ENCODE measurements at regions not wholly inside any gene's neighbourhood (a gene's known extent, or its start where the extent isn't known, plus 50 kb on each side); places are given as distances from the start of the nearest gene placed in this dataset.

DNA sequence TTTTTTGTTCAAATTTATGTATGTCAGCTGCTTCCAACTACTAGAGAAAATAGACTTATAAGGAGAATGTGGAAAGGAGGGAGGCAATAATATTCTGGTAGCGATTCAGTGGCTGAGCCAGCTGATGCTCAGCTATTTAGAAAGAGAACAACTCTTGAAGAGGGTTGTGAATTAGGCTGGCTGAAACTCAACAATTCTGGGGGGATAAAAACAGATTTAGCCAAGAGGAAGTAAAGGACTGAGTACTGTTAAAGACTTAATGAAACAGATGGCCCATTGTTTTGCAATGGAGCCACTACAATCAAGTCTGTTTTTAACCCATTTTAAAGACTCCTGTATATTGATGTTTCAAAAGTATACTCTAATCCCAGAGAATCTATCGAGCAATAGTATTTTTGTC is 1058.9 kb downstream of the C4orf33 start:
- TF ChIP-seq, protein P1, sequence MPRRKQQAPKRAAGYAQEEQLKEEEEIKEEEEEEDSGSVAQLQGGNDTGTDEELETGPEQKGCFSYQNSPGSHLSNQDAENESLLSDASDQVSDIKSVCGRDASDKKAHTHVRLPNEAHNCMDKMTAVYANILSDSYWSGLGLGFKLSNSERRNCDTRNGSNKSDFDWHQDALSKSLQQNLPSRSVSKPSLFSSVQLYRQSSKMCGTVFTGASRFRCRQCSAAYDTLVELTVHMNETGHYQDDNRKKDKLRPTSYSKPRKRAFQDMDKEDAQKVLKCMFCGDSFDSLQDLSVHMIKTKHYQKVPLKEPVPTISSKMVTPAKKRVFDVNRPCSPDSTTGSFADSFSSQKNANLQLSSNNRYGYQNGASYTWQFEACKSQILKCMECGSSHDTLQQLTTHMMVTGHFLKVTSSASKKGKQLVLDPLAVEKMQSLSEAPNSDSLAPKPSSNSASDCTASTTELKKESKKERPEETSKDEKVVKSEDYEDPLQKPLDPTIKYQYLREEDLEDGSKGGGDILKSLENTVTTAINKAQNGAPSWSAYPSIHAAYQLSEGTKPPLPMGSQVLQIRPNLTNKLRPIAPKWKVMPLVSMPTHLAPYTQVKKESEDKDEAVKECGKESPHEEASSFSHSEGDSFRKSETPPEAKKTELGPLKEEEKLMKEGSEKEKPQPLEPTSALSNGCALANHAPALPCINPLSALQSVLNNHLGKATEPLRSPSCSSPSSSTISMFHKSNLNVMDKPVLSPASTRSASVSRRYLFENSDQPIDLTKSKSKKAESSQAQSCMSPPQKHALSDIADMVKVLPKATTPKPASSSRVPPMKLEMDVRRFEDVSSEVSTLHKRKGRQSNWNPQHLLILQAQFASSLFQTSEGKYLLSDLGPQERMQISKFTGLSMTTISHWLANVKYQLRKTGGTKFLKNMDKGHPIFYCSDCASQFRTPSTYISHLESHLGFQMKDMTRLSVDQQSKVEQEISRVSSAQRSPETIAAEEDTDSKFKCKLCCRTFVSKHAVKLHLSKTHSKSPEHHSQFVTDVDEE (CRISPR knock-in tag; IDR thresholded peaks at IDR 0.05): no peak
- TF ChIP-seq CSDC2 (CRISPR knock-in tag; IDR thresholded peaks at IDR 0.05) (no peak), ZNF70 (CRISPR knock-in tag; IDR thresholded peaks at IDR 0.05) (no peak)
- no peak for ATAC-seq

DNA sequence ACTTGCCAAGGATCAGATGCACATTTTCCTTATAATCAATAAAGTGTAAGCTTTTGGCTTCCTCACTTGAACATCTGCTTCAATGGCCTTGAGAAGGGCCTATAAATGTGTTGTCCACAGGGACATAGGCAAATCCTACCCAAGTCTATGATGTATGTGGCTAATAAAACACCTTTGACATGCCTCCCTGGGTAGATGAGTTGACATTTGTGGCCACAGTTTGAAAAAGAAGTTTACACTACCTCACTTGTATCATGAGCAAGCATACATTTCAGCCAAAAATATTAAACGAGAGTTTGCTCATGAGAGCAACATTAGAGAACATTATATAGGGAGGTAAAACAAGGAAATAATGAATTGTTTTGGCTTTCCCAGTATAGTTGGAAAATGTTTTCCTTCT is 1067.7 kb downstream of the C4orf33 start:
- TF ChIP-seq, protein P2, sequence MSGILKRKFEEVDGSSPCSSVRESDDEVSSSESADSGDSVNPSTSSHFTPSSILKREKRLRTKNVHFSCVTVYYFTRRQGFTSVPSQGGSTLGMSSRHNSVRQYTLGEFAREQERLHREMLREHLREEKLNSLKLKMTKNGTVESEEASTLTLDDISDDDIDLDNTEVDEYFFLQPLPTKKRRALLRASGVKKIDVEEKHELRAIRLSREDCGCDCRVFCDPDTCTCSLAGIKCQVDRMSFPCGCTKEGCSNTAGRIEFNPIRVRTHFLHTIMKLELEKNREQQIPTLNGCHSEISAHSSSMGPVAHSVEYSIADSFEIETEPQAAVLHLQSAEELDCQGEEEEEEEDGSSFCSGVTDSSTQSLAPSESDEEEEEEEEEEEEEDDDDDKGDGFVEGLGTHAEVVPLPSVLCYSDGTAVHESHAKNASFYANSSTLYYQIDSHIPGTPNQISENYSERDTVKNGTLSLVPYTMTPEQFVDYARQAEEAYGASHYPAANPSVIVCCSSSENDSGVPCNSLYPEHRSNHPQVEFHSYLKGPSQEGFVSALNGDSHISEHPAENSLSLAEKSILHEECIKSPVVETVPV (CRISPR knock-in tag; IDR thresholded peaks at IDR 0.05): no peak
- TF ChIP-seq ISL1 (CRISPR knock-in tag; IDR thresholded peaks at IDR 0.05): no peak
- no peak for ATAC-seq

DNA sequence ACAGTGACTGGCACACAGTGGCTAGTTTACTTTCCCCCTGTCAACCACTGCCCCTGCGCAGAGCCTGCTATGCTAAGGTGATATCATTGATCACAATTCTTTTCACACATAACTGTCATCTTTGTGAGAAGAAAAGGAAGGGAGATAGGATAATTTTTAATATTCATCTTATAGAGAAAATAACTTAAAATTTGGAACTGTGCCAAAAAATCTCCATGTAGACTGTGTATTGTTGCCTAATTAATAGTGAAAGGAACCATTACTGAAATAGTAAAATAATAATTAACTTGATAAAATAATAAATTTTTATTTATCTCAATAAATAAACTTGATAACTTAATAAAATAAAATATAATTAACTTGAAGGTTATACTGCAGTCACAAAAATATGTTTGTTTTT is 1069.4 kb downstream of the C4orf33 start:
- ATAC-seq: no peak
- TF ChIP-seq, protein P3, sequence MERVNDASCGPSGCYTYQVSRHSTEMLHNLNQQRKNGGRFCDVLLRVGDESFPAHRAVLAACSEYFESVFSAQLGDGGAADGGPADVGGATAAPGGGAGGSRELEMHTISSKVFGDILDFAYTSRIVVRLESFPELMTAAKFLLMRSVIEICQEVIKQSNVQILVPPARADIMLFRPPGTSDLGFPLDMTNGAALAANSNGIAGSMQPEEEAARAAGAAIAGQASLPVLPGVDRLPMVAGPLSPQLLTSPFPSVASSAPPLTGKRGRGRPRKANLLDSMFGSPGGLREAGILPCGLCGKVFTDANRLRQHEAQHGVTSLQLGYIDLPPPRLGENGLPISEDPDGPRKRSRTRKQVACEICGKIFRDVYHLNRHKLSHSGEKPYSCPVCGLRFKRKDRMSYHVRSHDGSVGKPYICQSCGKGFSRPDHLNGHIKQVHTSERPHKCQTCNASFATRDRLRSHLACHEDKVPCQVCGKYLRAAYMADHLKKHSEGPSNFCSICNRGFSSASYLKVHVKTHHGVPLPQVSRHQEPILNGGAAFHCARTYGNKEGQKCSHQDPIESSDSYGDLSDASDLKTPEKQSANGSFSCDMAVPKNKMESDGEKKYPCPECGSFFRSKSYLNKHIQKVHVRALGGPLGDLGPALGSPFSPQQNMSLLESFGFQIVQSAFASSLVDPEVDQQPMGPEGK (CRISPR knock-in tag; IDR thresholded peaks at IDR 0.05; ENCODE audit: borderline replicate concordance): no peak
- TF ChIP-seq BACH2 (CRISPR knock-in tag; IDR thresholded peaks at IDR 0.05; ENCODE audit: borderline replicate concordance): no peak
- no peak for TF ChIP-seq CSDC2 (CRISPR knock-in tag; IDR thresholded peaks at IDR 0.05)
- no peak for TF ChIP-seq PPARA (CRISPR knock-in tag; IDR thresholded peaks at IDR 0.05; ENCODE audit: borderline replicate concordance)
- TF ChIP-seq TCF4 (CRISPR knock-in tag; IDR thresholded peaks at IDR 0.05; ENCODE audit: borderline replicate concordance): no peak
- TF ChIP-seq RARB (CRISPR knock-in tag; IDR thresholded peaks at IDR 0.05): no peak
- no peak for TF ChIP-seq ZFP3 (CRISPR knock-in tag; IDR thresholded peaks at IDR 0.05)
- no peak for TF ChIP-seq ESRRG (CRISPR knock-in tag; IDR thresholded peaks at IDR 0.05)
- no peak for TF ChIP-seq ZC3H10 (CRISPR knock-in tag; IDR thresholded peaks at IDR 0.05)
- TF ChIP-seq SNAI2 (CRISPR knock-in tag; IDR thresholded peaks at IDR 0.05): no peak
- TF ChIP-seq ZNF70 (CRISPR knock-in tag; IDR thresholded peaks at IDR 0.05): no peak
- no peak for TF ChIP-seq ZNF565 (CRISPR knock-in tag; conservative IDR thresholded peaks at IDR 0.05; ENCODE audit: low read depth)
- TF ChIP-seq TOX (CRISPR knock-in tag; IDR thresholded peaks at IDR 0.05; ENCODE audit: borderline replicate concordance): no peak
- TF ChIP-seq ISL1 (CRISPR knock-in tag; IDR thresholded peaks at IDR 0.05): no peak
- TF ChIP-seq GLIS3 (CRISPR knock-in tag; IDR thresholded peaks at IDR 0.05): no peak
- TF ChIP-seq, protein P4, sequence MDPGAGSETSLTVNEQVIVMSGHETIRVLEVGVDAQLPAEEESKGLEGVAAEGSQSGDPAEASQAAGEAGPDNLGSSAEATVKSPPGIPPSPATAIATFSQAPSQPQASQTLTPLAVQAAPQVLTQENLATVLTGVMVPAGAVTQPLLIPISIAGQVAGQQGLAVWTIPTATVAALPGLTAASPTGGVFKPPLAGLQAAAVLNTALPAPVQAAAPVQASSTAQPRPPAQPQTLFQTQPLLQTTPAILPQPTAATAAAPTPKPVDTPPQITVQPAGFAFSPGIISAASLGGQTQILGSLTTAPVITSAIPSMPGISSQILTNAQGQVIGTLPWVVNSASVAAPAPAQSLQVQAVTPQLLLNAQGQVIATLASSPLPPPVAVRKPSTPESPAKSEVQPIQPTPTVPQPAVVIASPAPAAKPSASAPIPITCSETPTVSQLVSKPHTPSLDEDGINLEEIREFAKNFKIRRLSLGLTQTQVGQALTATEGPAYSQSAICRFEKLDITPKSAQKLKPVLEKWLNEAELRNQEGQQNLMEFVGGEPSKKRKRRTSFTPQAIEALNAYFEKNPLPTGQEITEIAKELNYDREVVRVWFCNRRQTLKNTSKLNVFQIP (CRISPR knock-in tag; IDR thresholded peaks at IDR 0.05; ENCODE audit: borderline replicate concordance, low read depth): no peak
- TF ChIP-seq ZFP30 (CRISPR knock-in tag; IDR thresholded peaks at IDR 0.05): no peak

DNA sequence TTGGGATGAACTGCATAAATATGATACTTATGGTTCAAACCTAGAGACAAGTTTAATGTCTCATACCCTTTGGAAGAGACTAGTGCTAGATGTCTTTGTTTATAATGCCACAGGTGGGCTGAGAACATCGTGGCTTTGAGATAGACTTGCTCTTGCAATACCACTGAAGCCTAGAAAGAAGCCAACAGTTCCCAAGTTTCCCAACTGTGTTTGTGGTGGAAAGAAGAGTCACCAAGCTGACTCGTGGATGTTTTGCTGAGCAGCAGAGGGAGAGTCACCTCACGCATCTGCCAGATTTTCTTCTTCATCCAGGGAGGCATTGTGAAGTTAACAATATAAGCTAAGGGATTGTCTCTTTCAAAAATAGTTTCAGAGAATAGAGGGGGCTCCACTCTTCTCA is 1076.2 kb downstream of the C4orf33 start:
- no peak for ATAC-seq
- TF ChIP-seq GLIS3 (CRISPR knock-in tag; IDR thresholded peaks at IDR 0.05) (no peak), SNAI2 (CRISPR knock-in tag; IDR thresholded peaks at IDR 0.05) (no peak), TCF4 (CRISPR knock-in tag; IDR thresholded peaks at IDR 0.05; ENCODE audit: borderline replicate concordance) (no peak), ZNF8 (CRISPR knock-in tag; IDR thresholded peaks at IDR 0.05) (no peak), BACH2 (CRISPR knock-in tag; IDR thresholded peaks at IDR 0.05; ENCODE audit: borderline replicate concordance) (no peak), PPARA (CRISPR knock-in tag; IDR thresholded peaks at IDR 0.05; ENCODE audit: borderline replicate concordance) (no peak), ZNF565 (CRISPR knock-in tag; conservative IDR thresholded peaks at IDR 0.05; ENCODE audit: low read depth) (no peak), OSR1 (CRISPR knock-in tag; IDR thresholded peaks at IDR 0.05) (no peak), ZNF70 (CRISPR knock-in tag; IDR thresholded peaks at IDR 0.05) (no peak)
- TF ChIP-seq, protein P2 (CRISPR knock-in tag; IDR thresholded peaks at IDR 0.05): no peak
- TF ChIP-seq, protein P5, sequence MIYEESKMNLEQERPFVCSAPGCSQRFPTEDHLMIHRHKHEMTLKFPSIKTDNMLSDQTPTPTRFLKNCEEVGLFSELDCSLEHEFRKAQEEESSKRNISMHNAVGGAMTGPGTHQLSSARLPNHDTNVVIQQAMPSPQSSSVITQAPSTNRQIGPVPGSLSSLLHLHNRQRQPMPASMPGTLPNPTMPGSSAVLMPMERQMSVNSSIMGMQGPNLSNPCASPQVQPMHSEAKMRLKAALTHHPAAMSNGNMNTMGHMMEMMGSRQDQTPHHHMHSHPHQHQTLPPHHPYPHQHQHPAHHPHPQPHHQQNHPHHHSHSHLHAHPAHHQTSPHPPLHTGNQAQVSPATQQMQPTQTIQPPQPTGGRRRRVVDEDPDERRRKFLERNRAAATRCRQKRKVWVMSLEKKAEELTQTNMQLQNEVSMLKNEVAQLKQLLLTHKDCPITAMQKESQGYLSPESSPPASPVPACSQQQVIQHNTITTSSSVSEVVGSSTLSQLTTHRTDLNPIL (CRISPR knock-in tag; IDR thresholded peaks at IDR 0.05; ENCODE audit: low read depth): no peak
- TF ChIP-seq, protein P1 (CRISPR knock-in tag; IDR thresholded peaks at IDR 0.05): no peak
